WTC11 (cell line): ENCODE measurements at regions not wholly inside any gene's neighbourhood (a gene's known extent, or its start where the extent isn't known, plus 50 kb on each side); places are given as distances from the start of the nearest gene placed in this dataset.

ENCODE experiments used
- ATAC-seq: fragments of 200-7000 bp; cut with Tn5 transposase; 2 replicates; pipeline ENCODE4 v1.10.0; 2021; ENCODE audit warnings: mild to moderate bottlenecking, moderate library complexity
- CTCF ChIA-PET: fragments of 300-600 bp; sonication (Branson Sonifier 250); formaldehyde crosslinking; loops from one replicate; lab custom pipeline; 2021; ENCODE audit warnings: antibody characterized with exemption; lab: Charles Lee
- POLR2A ChIA-PET: fragments of 350-600 bp; sonication (Branson Sonifier 250); formaldehyde crosslinking; loops from one replicate; lab custom pipeline; 2021; ENCODE audit warnings: antibody characterized with exemption; lab: Charles Lee
- DNase-seq: peaks from one replicate; pipeline ENCODE4 v3.0.0; 2021; ENCODE audit warnings: low spot score
- H3K27ac Mint-ChIP-seq: 2 replicates; pipeline ENCODE4 v1.8.0; 2021; ENCODE audit warnings: mixed read lengths
- H3K27me3 Mint-ChIP-seq: 2 replicates; pipeline ENCODE4 v1.8.0; 2021; ENCODE audit warnings: low read depth, mild to moderate bottlenecking, moderate library complexity, mixed read lengths
- H3K36me3 Mint-ChIP-seq: 2 replicates; pipeline ENCODE4 v1.8.0; 2021; ENCODE audit warnings: mixed read lengths
- H3K4me1 Mint-ChIP-seq: 2 replicates; pipeline ENCODE4 v1.8.0; 2022; ENCODE audit warnings: mixed read lengths
- H3K4me3 Mint-ChIP-seq: 2 replicates; pipeline ENCODE4 v1.8.0; 2021; ENCODE audit warnings: mild to moderate bottlenecking, moderate library complexity, mixed read lengths
- H3K9me3 Mint-ChIP-seq: 2 replicates; pipeline ENCODE4 v1.8.0; 2021; ENCODE audit warnings: mixed read lengths
- AR ChIP-seq: fragments of 250-450 bp; sonication (Bioruptor Pico); IDR thresholded peaks from 2 replicates; pipeline ENCODE4 v1.9.0; 2021; ENCODE audit warnings: mild to moderate bottlenecking
- ATF2 ChIP-seq: sonication (generic); formaldehyde crosslinking; IDR thresholded peaks from 2 replicates; pipeline ENCODE4 v1.8.1; 2022; ENCODE audit warnings: low read depth, missing genetic modification reagents, borderline replicate concordance
- E2F4 ChIP-seq: sonication (generic); formaldehyde crosslinking; IDR thresholded peaks from 2 replicates; pipeline ENCODE4 v1.8.1; 2022; ENCODE audit warnings: low read depth, mild to moderate bottlenecking, moderate library complexity, missing genetic modification reagents, borderline replicate concordance
- E2F5 ChIP-seq: sonication (generic); formaldehyde crosslinking; IDR thresholded peaks from 2 replicates; pipeline ENCODE4 v1.8.1; 2022; ENCODE audit warnings: mild to moderate bottlenecking, moderate library complexity, missing genetic modification reagents
- FOXK1 ChIP-seq: sonication (generic); formaldehyde crosslinking; IDR thresholded peaks from 2 replicates; pipeline ENCODE4 v1.8.0; 2022; ENCODE audit warnings: mild to moderate bottlenecking, moderate library complexity, missing genetic modification reagents
- FOXP1 ChIP-seq: sonication (generic); formaldehyde crosslinking; IDR thresholded peaks from 2 replicates; pipeline ENCODE4 v1.8.0; 2022; ENCODE audit warnings: missing genetic modification reagents, mild to moderate bottlenecking, moderate library complexity, borderline replicate concordance
- GABPB1 ChIP-seq: sonication (generic); formaldehyde crosslinking; IDR thresholded peaks from 2 replicates; pipeline ENCODE4 v1.8.1; 2023; ENCODE audit warnings: mild to moderate bottlenecking, missing genetic modification reagents
- GTF2I ChIP-seq: fragments of 250-450 bp; sonication (Bioruptor Pico); conservative IDR thresholded peaks from 2 replicates; pipeline ENCODE4 v1.4.0; 2021; ENCODE audit warnings: mild to moderate bottlenecking
- KAT7 ChIP-seq: sonication (generic); formaldehyde crosslinking; IDR thresholded peaks from 2 replicates; pipeline ENCODE4 v1.8.1; 2023; ENCODE audit warnings: missing genetic modification reagents, mild to moderate bottlenecking, borderline replicate concordance
- MAX ChIP-seq: sonication (generic); formaldehyde crosslinking; IDR thresholded peaks from 2 replicates; pipeline ENCODE4 v1.8.0; 2022; ENCODE audit warnings: mild to moderate bottlenecking, missing genetic modification reagents
- MLX ChIP-seq: sonication (generic); formaldehyde crosslinking; IDR thresholded peaks from 2 replicates; pipeline ENCODE4 v1.8.1; 2023; ENCODE audit warnings: mild to moderate bottlenecking, missing genetic modification reagents, moderate library complexity
- MXD4 ChIP-seq: fragments of 250-450 bp; sonication (Bioruptor Pico); IDR thresholded peaks from 2 replicates; pipeline ENCODE4 v1.8.0; 2021; ENCODE audit warnings: mild to moderate bottlenecking, moderate library complexity, borderline replicate concordance
- NFATC4 ChIP-seq: fragments of 250-450 bp; sonication (Bioruptor Pico); IDR thresholded peaks from 2 replicates; pipeline ENCODE4 v1.9.0; 2021; ENCODE audit warnings: mild to moderate bottlenecking
- NR1H2 ChIP-seq: sonication (generic); formaldehyde crosslinking; IDR thresholded peaks from 2 replicates; pipeline ENCODE4 v1.9.0; 2021; ENCODE audit warnings: mild to moderate bottlenecking, moderate library complexity, missing genetic modification reagents
- NR3C1 ChIP-seq: sonication (generic); formaldehyde crosslinking; conservative IDR thresholded peaks from 2 replicates; pipeline ENCODE4 v1.8.1; 2023; ENCODE audit warnings: low read depth, mild to moderate bottlenecking, missing genetic modification reagents
- RORB ChIP-seq: fragments of 250-450 bp; sonication (Bioruptor Pico); IDR thresholded peaks from 2 replicates; pipeline ENCODE4 v1.9.0; 2021; ENCODE audit warnings: mild to moderate bottlenecking
- TP53 ChIP-seq: sonication (generic); formaldehyde crosslinking; IDR thresholded peaks from 2 replicates; pipeline ENCODE4 v1.8.1; 2023; ENCODE audit warnings: mild to moderate bottlenecking, missing genetic modification reagents
- ZBTB43 ChIP-seq: sonication (generic); formaldehyde crosslinking; IDR thresholded peaks from 2 replicates; pipeline ENCODE4 v1.8.1; 2023; ENCODE audit warnings: mild to moderate bottlenecking, missing genetic modification reagents
- ZMAT4 ChIP-seq: fragments of 250-450 bp; sonication (Bioruptor Pico); IDR thresholded peaks from 2 replicates; pipeline ENCODE4 v1.9.0; 2021; ENCODE audit warnings: mild to moderate bottlenecking
- ZNF263 ChIP-seq: sonication (generic); formaldehyde crosslinking; IDR thresholded peaks from 2 replicates; pipeline ENCODE4 v1.8.1; 2022; ENCODE audit warnings: low read depth, mild to moderate bottlenecking, moderate library complexity, missing genetic modification reagents
- ZNF425 ChIP-seq: fragments of 250-450 bp; sonication (Bioruptor Pico); conservative IDR thresholded peaks from 2 replicates; pipeline ENCODE4 v1.9.0; 2021; ENCODE audit warnings: mild to moderate bottlenecking

- POLR2A ChIA-PET, result no interaction called here
- H3K4me1 Mint-ChIP-seq, result peaks cover 10% of the 10 kb centered on the region
- peaks cover 13% of the 10 kb centered on the region for H3K9me3 Mint-ChIP-seq
- CTCF ChIA-PET, result interaction anchor here (0.6 to 1.1 kb wide), 2 partner anchors 11 to 245 kb away, joined by 3 to 5 read pairs; no protein-coding TSS in a partner anchor
- no peak overlapping the region for H3K27ac Mint-ChIP-seq
- no peak for DNase-seq
- no peak for ATAC-seq
- no peak overlapping the region for H3K4me3 Mint-ChIP-seq
- H3K36me3 Mint-ChIP-seq, result no peaks in the 10 kb centered on the region; the same call in none of the 2 replicates
- H3K27me3 Mint-ChIP-seq, result peaks cover under 1% of the 10 kb centered on the region; the same call in 1 of the 2 replicates
- TF ChIP-seq MAX (CRISPR knock-in tag) (no peak), ZNF425 (CRISPR knock-in tag) (no peak), FOXK1 (CRISPR knock-in tag) (no peak), RORB (CRISPR knock-in tag) (no peak), ZMAT4 (CRISPR knock-in tag) (no peak), E2F4 (CRISPR knock-in tag) (no peak), NR3C1 (CRISPR knock-in tag) (no peak), NR1H2 (CRISPR knock-in tag) (no peak), FOXP1 (no peak)
Measured at GRCh38 chr2:53220969-53221368, 546.6 kb upstream of the CHAC2 start.

GRCh38 chr2:53217250-53217649 is 550.4 kb upstream of the CHAC2 start:
- CTCF ChIA-PET, result no interaction called here
- Mint-ChIP-seq H3K36me3 (peaks cover 16% of the 10 kb centered on the region), H3K27me3 (peaks cover 2% of the 10 kb centered on the region; the same call in 1 of the 2 replicates), H3K4me3 (no peak overlapping the region), H3K4me1 (peaks cover 10% of the 10 kb centered on the region), H3K27ac (no peak overlapping the region), H3K9me3 (peaks cover 38% of the 10 kb centered on the region)
- POLR2A ChIA-PET, result no interaction called here
- DNase-seq (no peak), ATAC-seq (no peak; the same call in 1 of the 2 replicates)
- TF ChIP-seq MXD4 (CRISPR knock-in tag) (no peak), ZBTB43 (CRISPR knock-in tag) (no peak), AR (CRISPR knock-in tag) (no peak), GTF2I (no peak), ZNF425 (CRISPR knock-in tag) (no peak), MLX (CRISPR knock-in tag) (no peak), GABPB1 (CRISPR knock-in tag) (no peak), ATF2 (CRISPR knock-in tag) (no peak), NFATC4 (CRISPR knock-in tag) (no peak), E2F5 (no peak), FOXP1 (no peak), KAT7 (CRISPR knock-in tag) (no peak), TP53 (CRISPR knock-in tag) (no peak), ZNF263 (CRISPR knock-in tag) (no peak)
